GM23248 (cell line): ENCODE measurements at regions not wholly inside any gene's neighbourhood (a gene's known extent, or its start where the extent isn't known, plus 50 kb on each side); places are given as distances from the start of the nearest gene placed in this dataset.

ENCODE experiments used
- DNase-seq: peaks from one replicate; pipeline ENCODE4 v3.0.0-alpha.2; 2015
- H2AFZ ChIP-seq: fragments of 200-600 bp; sonication (generic); 2 replicates; pipeline ENCODE4 v1.6.1; 2016; ENCODE audit warnings: antibody characterized with exemption
- H3F3A ChIP-seq: fragments of 200-600 bp; sonication (generic); 2 replicates; pipeline ENCODE4 v1.6.1; 2016; ENCODE audit warnings: mild to moderate bottlenecking, antibody characterized with exemption, mixed run types; ENCODE audit not compliant: insufficient read depth
- H3K27ac ChIP-seq: fragments of 200-600 bp; sonication (generic); 2 replicates; pipeline ENCODE4 v1.5.1; 2016; ENCODE audit warnings: mild to moderate bottlenecking
- H3K27me3 ChIP-seq: fragments of 200-600 bp; sonication (generic); replicated peaks from 2 replicates; pipeline ENCODE4 v1.6.1; 2016; ENCODE audit warnings: mild to moderate bottlenecking; ENCODE audit not compliant: insufficient read depth
- H3K36me3 ChIP-seq: fragments of 200-600 bp; sonication (generic); 2 replicates; pipeline ENCODE4 v1.6.1; 2016; ENCODE audit warnings: low read depth, mild to moderate bottlenecking
- H3K4me1 ChIP-seq: fragments of 200-600 bp; sonication (generic); 2 replicates; pipeline ENCODE4 v1.6.1; 2016; ENCODE audit warnings: mild to moderate bottlenecking; ENCODE audit not compliant: insufficient read depth
- H3K4me2 ChIP-seq: fragments of 200-600 bp; sonication (generic); one replicate; pipeline ENCODE4 v1.6.1; 2016; ENCODE audit warnings: mild to moderate bottlenecking; ENCODE audit not compliant: unreplicated experiment
- H3K4me3 ChIP-seq: fragments of 200-600 bp; sonication (generic); 2 replicates; pipeline ENCODE4 v1.5.1; 2016; ENCODE audit warnings: mild to moderate bottlenecking
- H3K79me2 ChIP-seq: fragments of 200-600 bp; sonication (generic); 2 replicates; pipeline ENCODE4 v1.6.1; 2016; ENCODE audit warnings: mild to moderate bottlenecking; ENCODE audit not compliant: insufficient read depth
- H3K9ac ChIP-seq: fragments of 200-600 bp; sonication (generic); 2 replicates; pipeline ENCODE4 v1.6.1; 2016; ENCODE audit warnings: mild to moderate bottlenecking
- H3K9me2 ChIP-seq: fragments of 200-600 bp; sonication (generic); 2 replicates; pipeline ENCODE4 v1.6.1; 2016; ENCODE audit warnings: mixed run types, mild to moderate bottlenecking, moderate library complexity; ENCODE audit not compliant: insufficient read depth
- H3K9me3 ChIP-seq: fragments of 200-600 bp; sonication (generic); one replicate; pipeline ENCODE4 v1.6.1; 2017; ENCODE audit warnings: low read depth
- H4K20me1 ChIP-seq: fragments of 200-600 bp; sonication (generic); 2 replicates; pipeline ENCODE4 v1.6.0; 2016; ENCODE audit not compliant: insufficient read depth
- EZH2 ChIP-seq: fragments of 200-600 bp; sonication (generic); IDR thresholded peaks from 2 replicates; pipeline ENCODE4 v1.6.1; 2018; ENCODE audit warnings: antibody characterized with exemption, mild to moderate bottlenecking; ENCODE audit not compliant: insufficient read depth, poor library complexity, severe bottlenecking
- EZH2phosphoT487 ChIP-seq: fragments of 200-600 bp; sonication (generic); IDR thresholded peaks from 2 replicates; pipeline ENCODE4 v1.6.1; 2018; ENCODE audit warnings: antibody characterized with exemption, moderate library complexity, mild to moderate bottlenecking, low read depth; ENCODE audit not compliant: insufficient read depth
- WGBS, 2 experiments: methylation state at CpG; one replicate each; pipeline ENCODE4 v1.1.6; 2015 to 2017; ENCODE audit warnings: low lambda C conversion rate in 2 of 2, low coverage in 1 of 2; ENCODE audit errors: missing lambda C conversion rate in 2 of 2; 5-methylcytosine and 5-hydroxymethylcytosine counted together
- in situ Hi-C: fragments of 300-500 bp; cut with MboI; formaldehyde crosslinking; loops from 2 replicates; pipeline ENCODE4 v1.15.0; 2020

- 12 to 17% methylated on average over 3 of the region's 3 CpGs for WGBS, 2 experiments
- no peak overlapping the region for H3K9ac ChIP-seq
These were observed 131.1 kb downstream of the TMEM114 start for GRCh38 chr16:8459085-8459733.

GRCh38 chr16:8458481-8459046, 131.7 kb downstream of the TMEM114 start:
- Histone ChIP-seq H3K9ac (no peak overlapping the region), H2AFZ (no peak overlapping the region), H3K4me2 (no peak overlapping the region), H3F3A (no peaks in the 10 kb centered on the region), H3K4me1 (no peaks in the 10 kb centered on the region), H3K4me3 (no peak overlapping the region), H3K27ac (no peak overlapping the region), H3K27me3 (no peaks in the 10 kb centered on the region), H3K79me2 (no peaks in the 10 kb centered on the region), H3K36me3 (no peaks in the 10 kb centered on the region), H4K20me1 (no peaks in the 10 kb centered on the region), H3K9me2 (no peaks in the 10 kb centered on the region), H3K9me3 (no peaks in the 10 kb centered on the region)
- in situ Hi-C loops = no loop called here
- DNase-seq = no peak
- TF ChIP-seq EZH2phosphoT487 = no peak
- TF ChIP-seq EZH2 = no peak
- WGBS, 2 experiments = 3 to 13% methylated on average over 5 of the region's 5 CpGs

More at GRCh38 chr16:8459085-8459733, 131.1 kb downstream of the TMEM114 start:
- no peaks in the 10 kb centered on the region for H3K9me2 ChIP-seq
- H3K27ac ChIP-seq = no peak overlapping the region
- H3K4me1 ChIP-seq = no peaks in the 10 kb centered on the region
- TF ChIP-seq EZH2phosphoT487 (no peak), EZH2 (no peak)
- no peak overlapping the region for H3K4me2 ChIP-seq
- no peaks in the 10 kb centered on the region for H3K36me3 ChIP-seq
- no peak overlapping the region for H2AFZ ChIP-seq
- H3F3A ChIP-seq = no peaks in the 10 kb centered on the region
- DNase-seq = no peak
- in situ Hi-C loops = no loop called here
- H4K20me1 ChIP-seq = no peaks in the 10 kb centered on the region
- no peaks in the 10 kb centered on the region for H3K27me3 ChIP-seq
- H3K4me3 ChIP-seq = no peak overlapping the region
- no peaks in the 10 kb centered on the region for H3K9me3 ChIP-seq
- H3K79me2 ChIP-seq = no peaks in the 10 kb centered on the region

GRCh38 chr16:8453359-8453758, 137.0 kb downstream of the TMEM114 start:
- WGBS, 2 experiments = 7 to 11% methylated on average over 4 of the region's 4 CpGs
- Histone ChIP-seq H3K9ac (no peak overlapping the region), H3K4me2 (no peak overlapping the region), H3K9me3 (no peaks in the 10 kb centered on the region), H4K20me1 (no peaks in the 10 kb centered on the region), H3F3A (no peaks in the 10 kb centered on the region), H3K36me3 (no peaks in the 10 kb centered on the region), H3K27ac (no peak overlapping the region), H2AFZ (no peak overlapping the region), H3K27me3 (no peaks in the 10 kb centered on the region), H3K4me3 (no peak overlapping the region), H3K9me2 (no peaks in the 10 kb centered on the region), H3K4me1 (no peaks in the 10 kb centered on the region), H3K79me2 (no peaks in the 10 kb centered on the region)
- no peak for DNase-seq
- TF ChIP-seq EZH2phosphoT487 (no peak), EZH2 (no peak)
- in situ Hi-C loops = no loop called here

GRCh38 chr16:8452941-8453340, 137.4 kb downstream of the TMEM114 start:
- 20 to 22% methylated on average over 3 of the region's 3 CpGs for WGBS, 2 experiments
- DNase-seq = no peak
- Histone ChIP-seq H3K27ac (no peak overlapping the region), H3K9ac (no peak overlapping the region), H3K27me3 (no peaks in the 10 kb centered on the region), H3K36me3 (no peaks in the 10 kb centered on the region), H2AFZ (no peak overlapping the region), H3K79me2 (no peaks in the 10 kb centered on the region), H3F3A (no peaks in the 10 kb centered on the region), H3K4me1 (no peaks in the 10 kb centered on the region), H4K20me1 (no peaks in the 10 kb centered on the region), H3K4me3 (no peak overlapping the region), H3K9me2 (no peaks in the 10 kb centered on the region), H3K9me3 (no peaks in the 10 kb centered on the region), H3K4me2 (no peak overlapping the region)
- TF ChIP-seq EZH2phosphoT487 (no peak), EZH2 (no peak)
- in situ Hi-C loops = no loop called here
